Transverse colon (tissue), 4 donors: ENCODE measurements at regions not wholly inside any gene's neighbourhood (a gene's known extent, or its start where the extent isn't known, plus 50 kb on each side); places are given as distances from the start of the nearest gene placed in this dataset.

Experiments
- CTCF ChIP-seq, 5 experiments: fragments of 200-600 bp in 3 of 5; fragments of 450-650 bp in 2 of 5; sonication (generic) in 3 of 5; IDR thresholded peaks; 1 replicate in 2 of 5; 2 replicates in 3 of 5; pipeline ENCODE4 v1.5.1; 2016 to 2017; ENCODE audit warnings: antibody characterized with exemption in 5 of 5, inconsistent platforms in 3 of 5, mild to moderate bottlenecking in 2 of 5, moderate library complexity in 1 of 5
- POLR2A ChIP-seq: fragments of 450-650 bp; IDR thresholded peaks from one replicate; pipeline ENCODE4 v1.6.1; 2016; ENCODE audit warnings: antibody characterized with exemption, mild to moderate bottlenecking, moderate library complexity
- POLR2AphosphoS5 ChIP-seq, 3 donors: sonication (generic); formaldehyde crosslinking; IDR thresholded peaks; one replicate each; pipeline ENCODE4 v1.6.1; 2016; ENCODE audit warnings: antibody characterized with exemption in 3 of 3

GRCh38 chr5:38648703-38649291 is 92.4 kb upstream of the LIFR start:
- TF ChIP-seq CTCF (IDR thresholded peaks at IDR 0.05) (no peak), POLR2AphosphoS5 (IDR thresholded peaks at IDR 0.05) (no peak), POLR2A (no peak)
